ENCODE measurements at regions not wholly inside any gene's neighbourhood (a gene's known extent, or its start where the extent isn't known, plus 50 kb on each side); places are given as distances from the start of the nearest gene placed in this dataset.
A peak's percentile ranks its signal among the peaks of the same experiment; 100 is the strongest.

GRCh38 chr1:212558693-212559480 is 49.7 kb upstream of the ATF3 start:
- Histone ChIP-seq H3K36me3 (ENCODE audit: control insufficient read depth in 2 of 2, insufficient read depth in 2 of 2, low read length in 1 of 2) (no peaks in the 10 kb centered on the region), H3K4me2 (ENCODE audit: control insufficient read depth, insufficient read depth) (peak overlapping the region; percentile 85), H3K4me1 (ENCODE audit: control insufficient read depth, insufficient read depth, low read length) (peaks cover 8% of the 10 kb centered on the region), H4K20me1 (ENCODE audit: control insufficient read depth, insufficient read depth) (no peaks in the 10 kb centered on the region), H3K9ac (ENCODE audit: control insufficient read depth, insufficient read depth, low read length) (peak overlapping the region; percentile 83), H3K27ac (ENCODE audit: control insufficient read depth, insufficient read depth) (peak overlapping the region; percentile 76), H2AFZ (ENCODE audit: control insufficient read depth, low read depth, low read length) (peak overlapping the region; percentile 97), H3K4me3 (peak overlapping the region; percentile 73), H3K27me3 (replicated peaks in 1 of 2; ENCODE audit: control insufficient read depth in 2 of 2, insufficient read depth in 2 of 2, low read length in 1 of 2) (no peaks in the 10 kb centered on the region), H3K79me2 (ENCODE audit: control insufficient read depth, insufficient read depth, low read length) (no peaks in the 10 kb centered on the region; the same call in 1 of the 2 replicates), H3K9me3 (replicated peaks; ENCODE audit: control insufficient read depth, insufficient read depth, low read length) (no peaks in the 10 kb centered on the region; the same call in 2 of the 3 replicates)
- FAIRE-seq, result peak; percentile 99
- ChIA-PET SMC1A (ENCODE audit: uncharacterized antibody, unreplicated experiment) (interaction anchor here (1.5 to 2.2 kb wide), 9 partner anchors 8 to 106 kb away, joined by 3 to 14 read pairs (median 6); partner anchors contain the start of gene ATF3), CTCF (interaction anchor here (0.7 to 4.3 kb wide), 9 partner anchors 9 to 878 kb away, joined by 3 to 26 read pairs (median 5); partner anchors contain the start of gene ATF3), POLR2A (interaction anchor here (0.6 to 2.0 kb wide), 12 partner anchors 8 to 644 kb away, joined by 3 to 10 read pairs (median 5); partner anchors contain the start of gene ATF3), RAD21 (ENCODE audit: unreplicated experiment) (interaction anchor here (0.6 to 2.2 kb wide), 9 partner anchors 8 to 302 kb away, joined by 3 to 16 read pairs (median 6); no protein-coding TSS in a partner anchor)
- intact Hi-C loops (cut with micrococcal nuclease; ENCODE audit: unreplicated experiment), result loop anchor here (2.0 kb wide), 1 partner anchor 50 kb away; the partner anchor contains the start of gene ATF3
- WGBS (ENCODE audit: insufficient coverage, insufficient replicate concordance, low lambda C conversion rate, missing lambda C conversion rate), result 3% methylated on average over 60 of the region's 62 CpGs
- no TSS peak for BruUV-seq (replicated peaks)
- peak; percentile 92 for ATAC-seq
- peak; percentile 70 for DNase-seq (ENCODE audit: low read depth, low spot score)
- in situ Hi-C loops (cut with MboI), result no loop called here
- peak; percentile 14 for TF ChIP-seq RELA (IDR thresholded peaks at IDR 0.05; ENCODE audit: borderline replicate concordance, partially characterized antibody)
- peak; percentile 86 for TF ChIP-seq ZNF217 (IDR thresholded peaks at IDR 0.05)
- TF ChIP-seq CBX5 (IDR thresholded peaks at IDR 0.05; ENCODE audit: low read depth), result no peak
- TF ChIP-seq USF2 (IDR thresholded peaks at IDR 0.05; ENCODE audit: borderline replicate concordance, low read depth, low read length), result no peak; the same call in 1 of the 2 replicates
- TF ChIP-seq PBX3 (IDR thresholded peaks at IDR 0.05; ENCODE audit: insufficient replicate concordance, low read depth, low read length), result no peak
- TF ChIP-seq, protein P1, sequence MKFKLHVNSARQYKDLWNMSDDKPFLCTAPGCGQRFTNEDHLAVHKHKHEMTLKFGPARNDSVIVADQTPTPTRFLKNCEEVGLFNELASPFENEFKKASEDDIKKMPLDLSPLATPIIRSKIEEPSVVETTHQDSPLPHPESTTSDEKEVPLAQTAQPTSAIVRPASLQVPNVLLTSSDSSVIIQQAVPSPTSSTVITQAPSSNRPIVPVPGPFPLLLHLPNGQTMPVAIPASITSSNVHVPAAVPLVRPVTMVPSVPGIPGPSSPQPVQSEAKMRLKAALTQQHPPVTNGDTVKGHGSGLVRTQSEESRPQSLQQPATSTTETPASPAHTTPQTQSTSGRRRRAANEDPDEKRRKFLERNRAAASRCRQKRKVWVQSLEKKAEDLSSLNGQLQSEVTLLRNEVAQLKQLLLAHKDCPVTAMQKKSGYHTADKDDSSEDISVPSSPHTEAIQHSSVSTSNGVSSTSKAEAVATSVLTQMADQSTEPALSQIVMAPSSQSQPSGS (IDR thresholded peaks at IDR 0.05; ENCODE audit: low read length), result peak; percentile 95
- TF ChIP-seq POLR2AphosphoS5 (IDR thresholded peaks at IDR 0.05; ENCODE audit: low read length), result 0 out of 2 replicates have a peak, but pooled peaks have one; percentile 38
- TF ChIP-seq, protein P2, sequence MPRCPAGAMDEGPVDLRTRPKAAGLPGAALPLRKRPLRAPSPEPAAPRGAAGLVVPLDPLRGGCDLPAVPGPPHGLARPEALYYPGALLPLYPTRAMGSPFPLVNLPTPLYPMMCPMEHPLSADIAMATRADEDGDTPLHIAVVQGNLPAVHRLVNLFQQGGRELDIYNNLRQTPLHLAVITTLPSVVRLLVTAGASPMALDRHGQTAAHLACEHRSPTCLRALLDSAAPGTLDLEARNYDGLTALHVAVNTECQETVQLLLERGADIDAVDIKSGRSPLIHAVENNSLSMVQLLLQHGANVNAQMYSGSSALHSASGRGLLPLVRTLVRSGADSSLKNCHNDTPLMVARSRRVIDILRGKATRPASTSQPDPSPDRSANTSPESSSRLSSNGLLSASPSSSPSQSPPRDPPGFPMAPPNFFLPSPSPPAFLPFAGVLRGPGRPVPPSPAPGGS (IDR thresholded peaks at IDR 0.05; ENCODE audit: borderline replicate concordance, insufficient read depth, low read depth, low read length, poor library complexity, severe bottlenecking), result no peak
- peak; percentile 38 for TF ChIP-seq TCF12 (IDR thresholded peaks at IDR 0.05; ENCODE audit: low read depth, low read length)
- TF ChIP-seq EP300 (IDR thresholded peaks at IDR 0.05; ENCODE audit: borderline replicate concordance in 1 of 2, control insufficient read depth in 1 of 2, low read depth in 2 of 2, low read length in 2 of 2), result peak; percentile 46 to 58; a peak in 2 of 4 replicates
- TF ChIP-seq NFXL1 (IDR thresholded peaks at IDR 0.05; ENCODE audit: borderline replicate concordance), result no peak
- peak; percentile 83 to 96 for TF ChIP-seq EGR1 (IDR thresholded peaks at IDR 0.05; ENCODE audit: borderline replicate concordance in 1 of 2, low read depth in 2 of 2, low read length in 2 of 2)
- TF ChIP-seq RUNX3 (IDR thresholded peaks at IDR 0.05; ENCODE audit: low read length), result no peak; the same call in 1 of the 2 replicates
- no peak for TF ChIP-seq HSF1 (IDR thresholded peaks at IDR 0.05; ENCODE audit: low read depth, low read length)
- peak; percentile 61 for TF ChIP-seq IRF4 (IDR thresholded peaks at IDR 0.05; ENCODE audit: low read depth, low read length)
